IMR-90 (cell line): ENCODE measurements at regions not wholly inside any gene's neighbourhood (a gene's known extent, or its start where the extent isn't known, plus 50 kb on each side); places are given as distances from the start of the nearest gene placed in this dataset.

Experiments used
- ATAC-seq: fragments of 200-7000 bp; cut with Tn5 transposase; 2 replicates; pipeline ENCODE4 v1.9.1; 2020; ENCODE audit warnings: low read depth, mild to moderate bottlenecking, moderate library complexity
- BruUV-seq: library from RNA; stranded (reverse); fragments of 400-500 nt; replicated peaks from 2 replicates; lab custom pipeline; 2021; lab: Mats Ljungman, UMichigan
- CTCF ChIA-PET: fragments of 300-600 bp; formaldehyde crosslinking; extraction: SDS; loops from one replicate; lab custom pipeline; 2021; ENCODE audit warnings: antibody characterized with exemption; lab: Yijun Ruan, JAX
- POLR2A ChIA-PET: fragments of 300-600 bp; sonication (Branson Sonifier 250); formaldehyde crosslinking; loops from one replicate; lab custom pipeline; 2022; ENCODE audit warnings: antibody characterized with exemption; ENCODE audit not compliant: unreplicated experiment; lab: Charles Lee
- DNase-seq: peaks from one replicate; pipeline ENCODE4 v3.0.0; 2013
- H2AFZ ChIP-seq: replicated peaks from 2 replicates; pipeline ENCODE3; 2013; ENCODE audit warnings: low read length, mild to moderate bottlenecking; ENCODE audit not compliant: poor library complexity
- H2AK5ac ChIP-seq: 2 replicates; pipeline ENCODE4 v1.6.1; 2013; ENCODE audit warnings: low read depth, low read length, inconsistent platforms
- H2AK9ac ChIP-seq: replicated peaks from 2 replicates; pipeline ENCODE3; 2013; ENCODE audit warnings: mild to moderate bottlenecking, low read depth, low read length, moderate library complexity; ENCODE audit not compliant: poor library complexity
- H2BK120ac ChIP-seq: 2 replicates; pipeline ENCODE4 v1.6.1; 2013; ENCODE audit warnings: low read depth, low read length, inconsistent platforms
- H2BK15ac ChIP-seq: 3 replicates; pipeline ENCODE4 v1.6.1; 2013; ENCODE audit warnings: low read depth, low read length, inconsistent platforms
- H2BK20ac ChIP-seq: 2 replicates; pipeline ENCODE4 v1.6.1; 2013; ENCODE audit warnings: low read depth, mild to moderate bottlenecking, inconsistent platforms, low read length, moderate library complexity
- H2BK5ac ChIP-seq: 2 replicates; pipeline ENCODE4 v1.6.1; 2013; ENCODE audit warnings: mild to moderate bottlenecking, low read depth, low read length, inconsistent platforms; ENCODE audit not compliant: poor library complexity, severe bottlenecking
- H3K14ac ChIP-seq: replicated peaks from 2 replicates; pipeline ENCODE4 v1.6.1; 2013; ENCODE audit warnings: low read depth, low read length, inconsistent platforms
- H3K18ac ChIP-seq: 2 replicates; pipeline ENCODE4 v1.6.1; 2013; ENCODE audit warnings: low read depth, low read length, control low read depth
- H3K23ac ChIP-seq: 2 replicates; pipeline ENCODE4 v1.6.1; 2013; ENCODE audit warnings: low read depth, low read length, inconsistent platforms
- H3K27ac ChIP-seq: 2 replicates; pipeline ENCODE4 v1.5.1; 2013; ENCODE audit warnings: mild to moderate bottlenecking, control low read depth, low read length; ENCODE audit not compliant: insufficient read depth
- H3K27me3 ChIP-seq: 2 replicates; pipeline ENCODE4 v1.6.1; 2013; ENCODE audit warnings: low read length; ENCODE audit not compliant: control insufficient read depth, insufficient read depth
- H3K36me3 ChIP-seq: 2 replicates; pipeline ENCODE4 v1.6.1; 2013; ENCODE audit warnings: low read length, mixed read lengths; ENCODE audit not compliant: control insufficient read depth, insufficient read depth
- H3K4ac ChIP-seq: 2 replicates; pipeline ENCODE4 v1.6.1; 2013; ENCODE audit warnings: low read depth, low read length, inconsistent platforms
- H3K4me1 ChIP-seq: 2 replicates; pipeline ENCODE4 v1.6.1; 2013; ENCODE audit warnings: low read length, mixed read lengths; ENCODE audit not compliant: control insufficient read depth, insufficient read depth
- H3K4me2 ChIP-seq: 2 replicates; pipeline ENCODE4 v1.6.1; 2013; ENCODE audit warnings: low read depth, mild to moderate bottlenecking, control low read depth, low read length, moderate library complexity
- H3K4me3 ChIP-seq: 2 replicates; pipeline ENCODE4 v1.5.1; 2013; ENCODE audit warnings: low read depth, mild to moderate bottlenecking, control low read depth, low read length, moderate library complexity; ENCODE audit not compliant: insufficient read depth
- H3K56ac ChIP-seq: 2 replicates; pipeline ENCODE4 v1.6.1; 2013; ENCODE audit warnings: low read length, inconsistent platforms; ENCODE audit not compliant: insufficient read depth; ENCODE audit errors: extremely low read depth
- H3K79me1 ChIP-seq, 2 experiments: 2 replicates each; pipeline ENCODE4 v1.6.1; 2013; ENCODE audit warnings: low read length in 2 of 2, inconsistent platforms in 1 of 2, low read depth in 1 of 2
- H3K9ac ChIP-seq: 2 replicates; pipeline ENCODE4 v1.6.1; 2013; ENCODE audit warnings: low read depth, low read length, control low read depth
- H3K9me1 ChIP-seq: 2 replicates; pipeline ENCODE4 v1.6.1; 2013; ENCODE audit warnings: low read length, inconsistent platforms; ENCODE audit not compliant: insufficient read depth
- H3K9me3 ChIP-seq: 2 replicates; pipeline ENCODE4 v1.6.1; 2013; ENCODE audit warnings: low read length; ENCODE audit not compliant: control insufficient read depth, insufficient read depth
- H4K20me1 ChIP-seq: 2 replicates; pipeline ENCODE4 v1.6.1; 2013; ENCODE audit warnings: low read length, inconsistent platforms; ENCODE audit not compliant: insufficient read depth
- H4K5ac ChIP-seq: 2 replicates; pipeline ENCODE4 v1.6.1; 2013; ENCODE audit warnings: mild to moderate bottlenecking, low read depth, low read length, control low read depth
- H4K8ac ChIP-seq, 2 experiments: 2 replicates each; pipeline ENCODE4 v1.6.1; 2013; ENCODE audit warnings: low read depth in 2 of 2, low read length in 2 of 2, control low read depth in 1 of 2, inconsistent platforms in 1 of 2
- H4K91ac ChIP-seq: 2 replicates; pipeline ENCODE4 v1.6.1; 2013; ENCODE audit warnings: low read depth, low read length, inconsistent platforms; ENCODE audit not compliant: insufficient read depth
- RFX5 ChIP-seq: IDR thresholded peaks from 2 replicates; pipeline ENCODE4 v1.8.0; 2012; ENCODE audit warnings: low read depth, mild to moderate bottlenecking, low read length, moderate library complexity
- SMC3 ChIP-seq: fragments of 150-350 bp; IDR thresholded peaks from 2 replicates; pipeline ENCODE4 v1.6.1; 2016; ENCODE audit warnings: low read depth, mild to moderate bottlenecking, antibody characterized with exemption, low read length, moderate library complexity
- WGBS, 2 experiments: methylation state at CpG; one replicate each; pipeline versions ENCODE4 v1.1.5 to v1.1.7; 2013; ENCODE audit warnings: missing lambda C conversion rate in 2 of 2; ENCODE audit not compliant: insufficient read length in 1 of 2; ENCODE audit errors: extremely low coverage in 2 of 2; 5-methylcytosine and 5-hydroxymethylcytosine counted together
- dilution Hi-C: fragments of 300-500 bp; cut with HindIII; formaldehyde crosslinking; loops from one replicate; pipeline ENCODE4 v1.14.3; 2018; ENCODE audit warnings: low sequenced_read_pairs; ENCODE audit not compliant: unreplicated experiment
- in situ Hi-C: fragments of 300-500 bp; cut with MboI; formaldehyde crosslinking; loops from 3 replicates; pipeline ENCODE4 v1.14.3; 2019; ENCODE audit warnings: low sequenced_read_pairs, inconsistent platforms, mixed read lengths
- intact Hi-C: fragments of 100-400 bp; cut with micrococcal nuclease; formaldehyde crosslinking; loops from 2 replicates; pipeline ENCODE4 v1.10.0; 2022

GRCh38 chr10:33661580-33662336 is 327.3 kb upstream of the NRP1 start:
- H2BK5ac ChIP-seq = no peak overlapping the region
- no TSS peak for BruUV-seq
- no peaks in the 10 kb centered on the region for H4K20me1 ChIP-seq
- peak overlapping the region; percentile 16 for H2AFZ ChIP-seq
- dilution Hi-C loops (no loop called here), intact Hi-C loops (no loop called here), in situ Hi-C loops (no loop called here)
- H2AK9ac ChIP-seq = no peak overlapping the region
- 68% methylated on average over 14 of the region's 15 CpGs; no CpG with 5 or more reads in 1 of the 2 experiments for WGBS, 2 experiments
- H4K8ac ChIP-seq = no peak overlapping the region
- CTCF ChIA-PET = no interaction called here
- no peak overlapping the region for H4K5ac ChIP-seq
- H2BK120ac ChIP-seq = no peak overlapping the region
- no peak overlapping the region for H3K4ac ChIP-seq
- H3K9me3 ChIP-seq = peaks cover 2% of the 10 kb centered on the region; the same call in 1 of the 2 replicates
- H3K9ac ChIP-seq = no peak overlapping the region
- no peak for ATAC-seq
- peaks cover 2% of the 10 kb centered on the region; the same call in 1 of the 2 replicates for H3K4me1 ChIP-seq
- no peak overlapping the region for H3K56ac ChIP-seq
- H3K23ac ChIP-seq = no peak overlapping the region
- no peaks in the 10 kb centered on the region for H3K9me1 ChIP-seq
- no peaks in the 10 kb centered on the region for H3K36me3 ChIP-seq
- no peak overlapping the region for H2BK15ac ChIP-seq
- POLR2A ChIA-PET = no interaction called here
- no peak overlapping the region for H4K91ac ChIP-seq
- no peak overlapping the region for H3K18ac ChIP-seq
- no peak overlapping the region for H3K4me3 ChIP-seq
- no peak for DNase-seq
- no peaks in the 10 kb centered on the region for H3K79me1 ChIP-seq
- no peak overlapping the region for H3K14ac ChIP-seq
- TF ChIP-seq RFX5 (no peak), SMC3 (no peak)
- peaks cover 2% of the 10 kb centered on the region; the same call in 1 of the 2 replicates for H3K27me3 ChIP-seq
- no peak overlapping the region for H2BK20ac ChIP-seq
- no peak overlapping the region for H3K4me2 ChIP-seq
- H3K27ac ChIP-seq = no peak overlapping the region
- H2AK5ac ChIP-seq = no peak overlapping the region
